GM18907 (cell line): ENCODE measurements at regions not wholly inside any gene's neighbourhood (a gene's known extent, or its start where the extent isn't known, plus 50 kb on each side); places are given as distances from the start of the nearest gene placed in this dataset.
"Not testable (repeated sequence)": the region's sequence is repeated elsewhere in the genome, so short reads cannot be mapped to it uniquely, and the experiment has no call there.

ENCODE experiments used
- ATAC-seq: cut with Tn5 transposase; IDR thresholded peaks from one replicate; pipeline ENCODE4 v1.9.1; 2021; ENCODE audit warnings: mild to moderate bottlenecking, moderate library complexity; ENCODE audit not compliant: unreplicated experiment

GRCh38 chr6:112846681-112847080 lies 499.6 kb downstream of the RFPL4B start:
- ATAC-seq = no peak

- no peak for ATAC-seq
Measured at GRCh38 chr6:112851146-112851545, 504.0 kb downstream of the RFPL4B start.

DNA sequence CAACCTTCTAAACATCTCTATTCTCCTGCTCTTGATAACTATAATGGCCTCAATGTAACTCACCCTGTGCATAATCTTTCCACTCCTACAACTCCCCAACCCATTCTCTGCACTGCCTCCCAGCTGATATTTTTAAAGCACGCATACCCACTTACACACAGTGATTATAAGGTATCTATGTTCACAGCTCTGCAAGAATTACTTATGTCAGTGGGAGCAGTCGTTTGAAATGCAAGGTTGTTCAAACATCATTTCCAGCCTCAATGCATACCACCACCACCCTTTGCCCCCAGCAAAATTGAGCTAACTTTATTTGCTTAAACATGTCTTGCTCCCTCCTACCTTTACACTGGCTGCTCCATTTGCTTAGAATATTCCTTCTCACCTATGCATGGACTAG lies 506.0 kb downstream of the RFPL4B start:
- ATAC-seq = no peak

GRCh38 chr6:112863753-112864152 lies 516.6 kb downstream of the RFPL4B start:
- ATAC-seq = no peak

DNA sequence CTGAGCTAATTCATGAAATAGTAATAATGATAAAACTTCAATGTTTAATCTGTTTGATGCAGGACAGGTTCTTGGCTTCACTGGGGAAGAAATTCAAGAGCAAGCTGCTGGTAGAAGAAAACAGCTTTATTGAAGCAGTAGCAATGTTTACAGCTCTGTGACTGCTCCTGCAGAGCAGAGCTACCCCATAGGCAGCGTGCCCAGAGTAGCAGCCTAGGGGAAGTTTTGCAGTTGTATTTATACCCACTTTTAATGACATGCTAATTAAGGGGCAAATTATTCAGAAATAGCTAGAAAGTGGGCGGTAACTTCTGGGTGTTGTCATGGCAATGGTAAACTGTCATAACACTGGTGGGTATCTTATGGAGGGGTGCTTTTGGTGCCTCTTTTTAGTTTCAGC lies 518.0 kb downstream of the RFPL4B start:
- no peak for ATAC-seq

DNA sequence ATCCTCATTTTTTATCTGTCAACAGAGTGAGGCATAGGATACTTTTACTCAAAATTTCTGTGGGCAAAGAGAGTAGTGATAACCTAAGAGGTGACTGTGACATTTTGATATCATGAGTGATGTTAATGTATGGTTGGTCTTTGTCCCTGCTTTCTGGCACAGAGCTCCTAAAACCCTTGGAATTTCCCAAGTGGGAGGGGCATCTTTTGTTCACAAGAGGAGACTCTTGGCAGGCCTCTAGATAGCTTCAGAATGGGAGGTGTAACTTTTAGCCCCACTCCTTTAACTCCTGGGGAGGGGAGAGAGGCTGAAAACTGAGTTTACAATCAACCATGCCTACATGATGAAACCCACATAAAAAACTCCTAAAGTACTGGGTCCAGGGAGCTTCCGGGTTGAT lies 527.8 kb downstream of the RFPL4B start:
- no peak for ATAC-seq

- ATAC-seq = no peak
Measured at GRCh38 chr6:112877134-112878100, 530.3 kb downstream of the RFPL4B start.

- ATAC-seq = no peak
Measured at GRCh38 chr6:112879920-112880413, 532.8 kb downstream of the RFPL4B start.

GRCh38 chr6:112881027-112881426 lies 533.9 kb downstream of the RFPL4B start:
- no peak for ATAC-seq

DNA sequence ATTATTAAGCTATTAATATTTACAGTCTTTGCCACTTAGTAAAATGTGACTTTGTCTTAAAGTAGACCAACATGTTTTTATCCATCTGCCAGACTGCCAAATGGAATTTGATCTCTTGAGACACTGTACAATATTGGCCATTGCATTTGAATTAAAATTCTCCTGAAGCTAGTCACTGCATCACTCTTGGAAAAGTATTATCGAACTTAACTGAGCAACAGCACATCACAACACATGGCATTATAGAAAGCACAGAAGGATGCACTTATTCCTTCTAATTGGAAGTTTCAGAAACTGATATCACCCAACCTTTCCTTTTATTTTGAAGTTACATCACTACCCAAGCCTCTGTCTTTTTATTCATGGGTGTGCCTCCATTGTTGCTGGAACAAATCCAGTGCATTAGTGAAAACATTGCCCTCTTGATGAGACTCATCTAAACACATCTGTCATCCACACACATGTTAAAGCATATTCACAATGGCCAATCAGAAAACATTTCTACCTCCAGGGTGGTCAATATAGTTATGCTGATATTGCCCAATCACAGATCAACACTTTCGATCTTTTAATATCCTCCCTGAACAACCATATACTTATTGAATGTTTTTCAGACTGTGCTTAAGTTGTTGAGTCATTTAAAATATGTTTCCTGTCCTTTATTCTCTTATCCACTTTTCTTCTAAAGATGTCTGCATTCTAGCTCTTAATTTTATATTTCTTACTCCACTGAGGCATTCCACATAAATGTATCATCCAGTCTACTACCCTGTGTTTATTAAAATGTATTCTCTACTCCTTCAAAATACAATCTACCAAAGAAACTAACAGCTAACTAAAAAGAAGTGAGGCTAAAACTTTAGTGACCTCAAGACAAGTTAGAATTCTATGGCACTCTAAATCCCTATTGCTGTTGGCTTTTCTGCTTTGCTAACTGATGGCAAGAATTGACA lies 535.0 kb downstream of the RFPL4B start:
- ATAC-seq = no peak

GRCh38 chr6:112883095-112883494 lies 536.0 kb downstream of the RFPL4B start:
- no peak for ATAC-seq

GRCh38 chr6:112886415-112886814 lies 539.3 kb downstream of the RFPL4B start:
- ATAC-seq = no peak

GRCh38 chr6:112887424-112887823 lies 540.3 kb downstream of the RFPL4B start:
- not testable (repeated sequence) for ATAC-seq

GRCh38 chr6:112899541-112899940 lies 552.4 kb downstream of the RFPL4B start:
- ATAC-seq = no peak

- ATAC-seq = no peak
Measured at GRCh38 chr6:112903361-112903760, 556.2 kb downstream of the RFPL4B start.

DNA sequence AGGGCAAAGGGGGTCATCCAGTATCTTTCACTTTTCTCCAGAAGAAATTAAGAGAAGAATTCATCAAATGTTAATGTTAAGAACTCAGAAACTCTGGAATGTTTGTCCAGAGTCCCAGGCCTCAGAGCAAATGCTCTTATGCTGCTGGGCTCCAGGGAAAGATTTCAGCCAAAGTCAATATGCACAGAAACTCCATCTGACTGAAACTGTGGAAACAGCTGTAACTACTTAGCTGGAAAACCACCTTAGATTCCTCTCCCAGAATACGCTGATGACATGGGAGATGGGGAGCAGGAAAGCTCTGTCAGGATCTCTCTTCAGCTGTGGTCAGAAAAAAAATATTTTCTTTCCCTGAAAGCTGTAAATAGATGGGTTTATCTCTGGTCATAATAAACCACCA lies 559.6 kb downstream of the RFPL4B start:
- no peak for ATAC-seq

DNA sequence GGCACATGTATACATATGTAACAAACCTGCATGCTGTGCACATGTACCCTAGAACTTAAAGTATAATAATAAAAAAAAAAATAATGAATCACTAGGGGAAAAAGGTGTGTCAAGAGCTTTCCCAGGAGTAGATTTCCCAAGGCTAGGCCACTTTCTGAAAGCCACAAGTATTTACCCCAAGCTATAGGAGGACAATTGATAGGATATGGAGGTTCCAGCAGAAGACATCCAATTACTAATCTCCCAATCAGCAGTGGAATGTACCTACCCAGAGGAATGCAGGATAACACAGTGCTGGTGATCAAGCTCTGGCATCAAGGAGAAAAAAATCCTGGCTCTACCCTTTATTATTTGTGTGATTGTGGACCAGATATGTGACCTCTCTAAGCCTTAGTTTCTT lies 562.7 kb downstream of the RFPL4B start:
- no peak for ATAC-seq

GRCh38 chr6:112910256-112910655 lies 563.1 kb downstream of the RFPL4B start:
- ATAC-seq = no peak

- no peak for ATAC-seq
Measured at GRCh38 chr6:112911959-112912358, 564.8 kb downstream of the RFPL4B start.

DNA sequence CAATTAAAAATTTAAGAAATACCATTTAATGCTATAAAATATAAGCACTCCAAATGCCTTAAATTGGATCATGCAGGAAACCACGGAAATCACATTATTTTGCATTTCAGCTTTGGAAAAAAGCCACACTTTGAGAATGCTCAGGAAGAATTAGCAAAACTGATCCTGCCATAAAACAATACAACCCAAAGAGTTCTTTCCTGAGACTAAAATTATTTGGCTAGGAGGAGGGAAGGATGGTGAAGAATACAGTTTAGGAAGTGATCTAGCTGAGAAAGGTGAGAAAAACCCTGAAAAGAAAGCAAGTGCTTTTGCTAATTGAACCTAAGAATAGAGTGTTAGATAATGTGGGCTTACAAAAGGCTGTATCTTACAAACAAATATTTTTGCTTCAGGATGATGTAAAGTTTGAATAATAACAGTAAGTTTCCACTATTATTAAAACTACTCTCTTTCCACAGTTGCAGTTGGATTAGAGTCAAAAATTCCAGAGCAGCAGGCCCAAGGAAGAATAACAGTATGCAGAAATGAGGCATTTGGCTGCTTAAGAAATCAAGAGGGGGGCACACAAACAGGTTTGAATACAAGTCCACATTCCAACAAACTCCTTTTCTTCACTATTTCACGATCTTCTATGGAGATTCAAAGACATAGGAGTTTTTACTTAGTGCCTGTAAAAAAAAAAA lies 565.4 kb downstream of the RFPL4B start:
- ATAC-seq = no peak

- ATAC-seq = not testable (repeated sequence)
Measured at GRCh38 chr6:112919744-112920143, 572.6 kb downstream of the RFPL4B start.
